ENCODE measurements at regions not wholly inside any gene's neighbourhood (a gene's known extent, or its start where the extent isn't known, plus 50 kb on each side); places are given as distances from the start of the nearest gene placed in this dataset.

- H3K36me3 ChIP-seq (replicated peaks; ENCODE audit: insufficient read depth, low read length) = no peaks in the 10 kb centered on the region
- H3K9me2 ChIP-seq (replicated peaks; ENCODE audit: insufficient read depth, low read length) = no peaks in the 10 kb centered on the region
- no peaks in the 10 kb centered on the region for H3F3A ChIP-seq (ENCODE audit: insufficient read depth, low read length)
- H3K79me2 ChIP-seq (ENCODE audit: low read length) = no peaks in the 10 kb centered on the region
- no peak overlapping the region for H3K4me2 ChIP-seq (ENCODE audit: low read depth, low read length)
- no peak for TF ChIP-seq CTCF (IDR thresholded peaks at IDR 0.05; ENCODE audit: low read length)
- no peak for TF ChIP-seq EZH2phosphoT487 (IDR thresholded peaks at IDR 0.05; ENCODE audit: low read length)
- TF ChIP-seq EZH2 (optimal IDR thresholded peaks at IDR 0.05; ENCODE audit: low read depth, low read length) = no peak
- no peak overlapping the region for H3K27ac ChIP-seq (ENCODE audit: low read length)
- H4K20me1 ChIP-seq (ENCODE audit: insufficient read depth, low read length) = no peaks in the 10 kb centered on the region
- H3K4me1 ChIP-seq (ENCODE audit: low read length) = no peaks in the 10 kb centered on the region
- H3K4me3 ChIP-seq (ENCODE audit: low read length) = no peak overlapping the region
- no peak for DNase-seq
- no peak overlapping the region for H2AFZ ChIP-seq (ENCODE audit: low read length)
- no peaks in the 10 kb centered on the region for H3K27me3 ChIP-seq (replicated peaks; ENCODE audit: insufficient read depth, low read length)
- H3K9ac ChIP-seq (ENCODE audit: low read length) = no peak overlapping the region
- H3K9me3 ChIP-seq (replicated peaks; ENCODE audit: insufficient read depth, low read length) = no peaks in the 10 kb centered on the region
Measured at GRCh38 chr4:110924761-110925160, 301.9 kb upstream of the PITX2 start.

GRCh38 chr4:110926841-110927400 lies 304.0 kb upstream of the PITX2 start:
- no peak for DNase-seq
- Histone ChIP-seq H3K4me3 (ENCODE audit: low read length) (no peak overlapping the region), H3K27me3 (replicated peaks; ENCODE audit: insufficient read depth, low read length) (no peaks in the 10 kb centered on the region), H4K20me1 (ENCODE audit: insufficient read depth, low read length) (no peaks in the 10 kb centered on the region), H3K9ac (ENCODE audit: low read length) (no peak overlapping the region), H3K27ac (ENCODE audit: low read length) (no peak overlapping the region), H2AFZ (ENCODE audit: low read length) (no peak overlapping the region), H3K4me1 (ENCODE audit: low read length) (no peaks in the 10 kb centered on the region), H3K9me2 (replicated peaks; ENCODE audit: insufficient read depth, low read length) (no peaks in the 10 kb centered on the region), H3K79me2 (ENCODE audit: low read length) (no peaks in the 10 kb centered on the region), H3K4me2 (ENCODE audit: low read depth, low read length) (no peak overlapping the region), H3K36me3 (replicated peaks; ENCODE audit: insufficient read depth, low read length) (no peaks in the 10 kb centered on the region), H3F3A (ENCODE audit: insufficient read depth, low read length) (no peaks in the 10 kb centered on the region), H3K9me3 (replicated peaks; ENCODE audit: insufficient read depth, low read length) (no peaks in the 10 kb centered on the region)
- no peak for TF ChIP-seq EZH2 (optimal IDR thresholded peaks at IDR 0.05; ENCODE audit: low read depth, low read length)
- no peak for TF ChIP-seq EZH2phosphoT487 (IDR thresholded peaks at IDR 0.05; ENCODE audit: low read length)
- no peak for TF ChIP-seq CTCF (IDR thresholded peaks at IDR 0.05; ENCODE audit: low read length)

- Histone ChIP-seq H2AFZ (ENCODE audit: low read length) (no peak overlapping the region), H3K9me2 (replicated peaks; ENCODE audit: insufficient read depth, low read length) (no peaks in the 10 kb centered on the region), H4K20me1 (ENCODE audit: insufficient read depth, low read length) (no peaks in the 10 kb centered on the region), H3K4me2 (ENCODE audit: low read depth, low read length) (no peak overlapping the region), H3K4me3 (ENCODE audit: low read length) (no peak overlapping the region), H3K27ac (ENCODE audit: low read length) (no peak overlapping the region), H3F3A (ENCODE audit: insufficient read depth, low read length) (no peaks in the 10 kb centered on the region), H3K36me3 (replicated peaks; ENCODE audit: insufficient read depth, low read length) (no peaks in the 10 kb centered on the region), H3K27me3 (replicated peaks; ENCODE audit: insufficient read depth, low read length) (no peaks in the 10 kb centered on the region), H3K9ac (ENCODE audit: low read length) (no peak overlapping the region), H3K79me2 (ENCODE audit: low read length) (no peaks in the 10 kb centered on the region), H3K9me3 (replicated peaks; ENCODE audit: insufficient read depth, low read length) (no peaks in the 10 kb centered on the region), H3K4me1 (ENCODE audit: low read length) (no peaks in the 10 kb centered on the region)
- DNase-seq = no peak
- TF ChIP-seq CTCF (IDR thresholded peaks at IDR 0.05; ENCODE audit: low read length) (no peak), EZH2phosphoT487 (IDR thresholded peaks at IDR 0.05; ENCODE audit: low read length) (no peak), EZH2 (optimal IDR thresholded peaks at IDR 0.05; ENCODE audit: low read depth, low read length) (no peak)
Measured at GRCh38 chr4:110933341-110933740, 310.5 kb upstream of the PITX2 start.

Measured in MM.1S (cell line).